ENCODE measurements at regions not wholly inside any gene's neighbourhood (a gene's known extent, or its start where the extent isn't known, plus 50 kb on each side); places are given as distances from the start of the nearest gene placed in this dataset.
A peak's percentile ranks its signal among the peaks of the same experiment; 100 is the strongest.
"Not testable (repeated sequence)": the region's sequence is repeated elsewhere in the genome, so short reads cannot be mapped to it uniquely, and the experiment has no call there.

DNA sequence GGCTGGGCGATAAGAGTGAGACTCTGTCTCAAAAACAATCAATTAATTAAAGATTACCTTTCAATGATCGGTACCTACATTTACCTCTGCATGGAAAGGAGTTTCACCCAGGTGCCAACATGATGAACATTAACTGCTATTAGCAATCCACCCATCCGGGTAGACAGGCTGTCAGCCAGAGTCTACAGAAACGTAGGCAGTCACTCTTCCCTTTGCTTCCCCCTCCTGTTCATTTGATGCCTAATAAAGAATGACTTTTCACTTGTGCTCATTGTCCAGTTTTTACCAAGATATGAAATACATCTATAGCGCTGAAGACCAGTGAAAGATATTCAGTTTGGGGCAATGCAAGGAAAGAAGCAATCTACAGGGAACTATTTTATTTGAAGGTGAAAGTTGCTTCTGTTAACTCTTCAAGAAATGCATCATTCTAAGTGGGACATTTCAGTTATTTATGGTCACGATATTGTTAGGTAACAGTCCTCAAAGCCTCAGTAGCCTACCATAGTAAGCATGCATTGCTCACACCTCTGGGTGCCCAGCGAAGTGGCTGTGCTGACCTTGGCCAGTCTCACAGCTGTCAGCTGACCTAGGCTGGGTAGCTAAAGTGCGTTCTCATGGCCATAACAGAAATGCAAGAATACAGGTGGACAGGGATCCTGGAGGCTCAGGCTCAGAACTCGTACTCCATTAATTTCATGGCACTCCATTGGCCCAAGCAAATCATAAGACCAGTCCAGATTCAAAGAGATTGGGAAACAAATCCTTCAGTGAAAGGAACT, 87.2 kb upstream of the DMRT1 start:
- no peak for DNase-seq (ENCODE audit: low read depth in 4 of 4, low spot score in 3 of 4)

DNA sequence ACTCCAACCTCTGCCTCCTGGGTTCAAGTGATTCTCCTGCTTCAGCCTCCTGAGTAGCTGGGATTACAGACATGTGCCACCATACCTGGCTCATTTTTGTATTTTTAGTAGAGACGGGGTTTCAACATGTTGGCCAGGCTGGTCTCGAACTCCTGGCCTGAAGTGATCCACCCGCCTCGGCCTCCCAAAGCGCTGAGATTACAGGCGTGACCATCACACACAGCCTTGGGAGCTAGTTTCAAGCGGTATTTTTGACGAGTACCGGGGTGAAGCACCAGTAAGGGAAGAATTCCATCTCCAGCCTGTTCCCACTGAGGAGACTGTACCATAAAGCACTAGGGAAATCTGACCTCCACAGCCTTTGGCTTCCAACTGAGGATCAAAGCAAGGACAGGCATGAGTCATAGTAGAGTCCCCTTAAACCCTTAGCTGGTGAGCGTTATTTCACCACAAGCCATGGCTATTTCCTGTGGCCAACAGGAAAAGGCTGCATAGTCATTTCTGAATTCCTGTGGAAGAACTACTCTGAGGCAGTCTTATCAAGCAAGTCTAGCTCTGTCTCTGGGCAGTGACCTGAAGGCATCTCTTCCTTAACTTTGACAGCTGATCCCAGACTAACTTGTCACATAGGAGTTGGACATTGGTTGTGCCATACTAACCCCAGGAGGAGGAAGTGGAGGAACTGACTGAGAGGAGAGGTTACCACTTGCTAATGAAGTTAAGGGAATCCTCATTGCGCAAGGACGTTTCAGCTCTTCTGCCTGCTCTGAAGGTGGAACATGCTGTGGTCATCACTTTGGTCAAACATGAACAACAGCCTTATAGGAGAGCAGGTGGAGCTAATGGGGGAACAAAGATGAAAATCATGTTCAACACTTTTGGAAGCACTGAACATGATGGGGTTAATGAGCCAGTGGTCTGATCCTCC, 85.8 kb upstream of the DMRT1 start:
- DNase-seq (ENCODE audit: low read depth in 4 of 4, low spot score in 3 of 4): no peak

DNA sequence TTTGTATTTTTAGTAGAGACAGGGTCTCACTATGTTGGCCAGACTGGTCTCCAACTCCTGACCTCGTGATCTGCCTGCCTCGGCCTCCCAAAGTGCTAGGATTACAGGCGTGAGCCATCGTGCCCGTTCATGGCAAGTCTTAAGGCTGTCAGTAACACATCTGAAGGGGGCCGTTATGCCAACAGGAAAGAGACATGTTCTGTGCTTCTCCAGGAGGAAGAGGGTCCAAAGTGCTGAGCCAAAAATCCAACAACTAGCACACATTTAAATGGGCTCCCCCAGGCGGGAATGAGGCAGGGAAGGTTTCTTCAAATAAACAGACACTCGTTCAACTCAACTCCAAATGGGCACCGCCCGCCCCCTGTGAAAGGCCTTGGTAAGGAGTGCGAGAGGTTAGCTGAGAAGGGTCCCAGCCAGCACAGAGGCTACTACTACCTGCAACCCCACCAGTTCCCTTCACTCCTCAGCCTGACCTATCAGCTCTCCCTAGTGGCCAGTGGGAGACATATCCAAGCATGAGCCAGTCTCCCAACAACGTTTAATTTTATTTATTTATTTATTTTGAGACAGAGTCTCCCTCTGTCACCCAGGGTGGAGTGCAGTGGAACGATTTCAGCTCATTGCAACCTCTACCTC, 84.1 kb upstream of the DMRT1 start:
- no peak for DNase-seq (ENCODE audit: low read depth in 4 of 4, low spot score in 3 of 4)

DNA sequence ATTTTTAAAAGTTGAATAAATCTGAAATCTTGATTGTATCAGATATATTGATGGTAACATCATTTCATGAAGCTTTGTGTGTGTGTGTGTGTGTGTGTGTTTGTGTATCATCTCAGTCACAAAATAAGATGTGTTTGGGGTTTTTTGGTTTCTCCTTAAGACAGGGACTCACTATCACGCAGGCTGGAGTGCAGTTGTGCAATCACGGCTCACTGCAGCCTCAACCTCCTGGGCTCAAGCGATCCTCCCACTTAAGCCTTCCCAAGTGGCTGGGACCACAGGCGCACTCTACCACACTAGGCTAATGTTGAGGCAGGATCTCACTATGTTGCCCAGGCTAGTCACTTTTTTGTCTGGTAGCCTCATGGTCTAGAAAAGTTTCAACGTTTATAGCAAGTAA, 83.4 kb upstream of the DMRT1 start:
- DNase-seq (ENCODE audit: low read depth in 4 of 4, low spot score in 3 of 4): no peak

DNA sequence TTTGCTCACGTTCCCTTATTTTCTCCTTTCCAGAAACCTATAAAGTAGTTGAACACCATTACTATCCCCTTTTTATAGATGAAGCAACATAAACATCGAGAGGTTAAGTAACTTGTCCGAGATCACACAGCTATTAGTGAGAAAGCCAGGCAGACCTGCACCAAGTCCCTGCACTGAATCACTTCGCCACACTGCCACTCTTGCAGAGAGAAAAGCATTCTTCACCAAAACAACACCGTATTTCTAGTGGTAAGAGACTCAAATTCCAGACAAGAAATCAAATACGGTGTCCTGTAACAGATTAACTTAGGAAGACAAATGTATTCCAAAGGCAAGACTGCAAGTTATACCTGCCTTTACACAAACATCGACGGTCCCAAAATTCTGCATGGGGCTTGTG, 82.0 kb upstream of the DMRT1 start:
- no peak for DNase-seq (ENCODE audit: low read depth in 4 of 4, low spot score in 3 of 4)

DNA sequence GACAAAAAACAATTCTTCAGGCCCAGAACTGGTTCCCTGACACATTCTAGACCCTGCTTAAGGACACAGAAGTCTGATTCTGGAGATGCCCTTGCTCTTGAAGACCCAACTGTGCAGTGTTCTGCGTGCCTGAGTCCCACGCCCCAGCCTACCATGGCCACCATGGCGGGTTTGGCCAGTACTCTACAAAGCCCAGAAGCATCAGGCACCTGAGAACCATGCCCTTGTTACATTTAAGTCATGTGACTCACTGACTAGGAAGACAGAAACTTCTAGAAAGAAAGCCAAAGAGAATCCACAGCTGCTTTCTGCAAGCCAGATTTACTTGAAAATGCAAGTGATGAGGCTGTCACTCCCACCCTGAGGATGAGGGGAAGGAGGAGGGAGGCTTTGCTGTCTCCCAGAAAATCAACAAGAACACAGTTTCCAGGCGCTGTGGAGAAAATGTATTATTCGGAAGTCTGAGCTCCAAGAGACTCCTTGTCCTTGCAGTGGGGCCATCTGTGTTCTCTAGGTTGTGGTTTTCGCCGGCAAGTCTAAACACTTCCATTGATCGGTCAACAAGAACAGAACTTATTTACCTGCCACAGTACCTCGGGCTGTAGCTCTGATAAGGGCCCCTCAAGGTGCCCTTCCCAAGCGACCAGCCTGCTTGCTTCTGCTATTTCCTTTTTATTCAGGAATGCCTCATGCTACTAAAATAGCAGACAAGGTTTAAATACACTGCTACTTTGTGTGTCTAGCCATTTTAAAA, 81.3 kb upstream of the DMRT1 start:
- DNase-seq (ENCODE audit: low read depth in 4 of 4, low spot score in 3 of 4): no peak

DNA sequence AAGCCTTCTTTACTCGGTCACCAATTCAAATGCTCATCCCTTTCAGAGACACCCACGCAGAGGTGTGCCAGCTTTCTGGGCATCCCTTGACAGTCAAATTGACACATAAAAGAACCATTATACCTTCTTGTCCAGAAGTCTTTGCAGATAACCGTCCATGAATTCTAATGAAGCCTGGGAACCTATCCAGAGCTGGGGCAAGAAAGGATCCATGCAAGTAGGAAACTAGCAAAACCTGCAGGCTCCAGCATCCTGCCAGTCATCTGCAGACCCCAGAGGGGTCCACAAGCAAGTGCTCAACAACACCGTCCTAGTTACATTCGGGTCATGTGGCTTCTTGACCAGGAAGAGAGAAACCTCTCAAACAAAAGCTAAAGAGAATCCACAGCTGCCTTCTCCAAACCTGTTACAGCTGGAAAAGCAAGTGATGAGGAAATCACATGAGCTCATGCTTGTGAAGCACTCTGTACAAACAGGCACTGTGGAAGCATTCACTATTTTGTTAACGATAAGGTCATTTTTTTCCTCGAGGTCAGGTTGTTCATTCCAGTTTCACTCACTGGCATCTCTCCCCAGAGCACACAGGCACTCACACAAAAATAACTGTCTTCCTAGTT, 80.2 kb upstream of the DMRT1 start:
- no peak for DNase-seq (ENCODE audit: low read depth in 4 of 4, low spot score in 3 of 4)

DNA sequence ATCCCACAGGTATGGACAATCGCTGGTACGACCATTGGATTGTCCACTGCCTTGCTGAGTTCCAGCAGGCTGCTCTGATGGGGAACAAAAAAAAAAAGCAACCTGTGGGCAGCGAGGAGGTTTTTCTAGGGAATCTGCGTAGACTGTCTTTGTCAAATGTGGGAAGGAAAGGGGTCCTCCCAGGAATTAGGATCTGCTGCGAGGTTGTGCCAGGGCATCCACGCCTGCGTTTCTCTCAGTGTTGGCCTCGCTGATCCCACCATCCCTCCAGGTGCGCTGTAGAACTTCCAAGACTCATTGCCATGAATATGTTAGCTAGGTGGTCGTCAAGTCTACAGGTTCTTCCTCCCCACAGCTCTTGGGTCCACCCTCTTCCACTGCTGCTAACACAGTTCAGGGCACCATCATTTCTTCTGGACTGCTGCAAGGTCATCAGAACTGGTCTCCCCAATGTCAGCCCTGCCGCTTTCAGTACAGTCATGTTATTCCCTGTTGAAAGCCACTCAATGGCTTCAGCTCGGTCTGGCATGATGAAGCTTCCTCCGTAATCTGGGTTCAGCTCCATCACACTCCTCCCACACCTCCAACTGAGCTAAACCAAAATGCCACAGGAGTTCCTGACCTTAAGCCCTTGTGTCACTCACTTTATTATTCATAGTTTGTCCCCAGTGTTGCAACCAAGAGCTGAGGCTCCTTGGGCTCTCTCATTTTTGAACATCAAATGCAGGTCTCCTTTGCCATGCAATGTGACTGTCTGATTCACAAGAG, 79.5 kb upstream of the DMRT1 start:
- no peak for DNase-seq (ENCODE audit: low read depth in 4 of 4, low spot score in 3 of 4)

DNA sequence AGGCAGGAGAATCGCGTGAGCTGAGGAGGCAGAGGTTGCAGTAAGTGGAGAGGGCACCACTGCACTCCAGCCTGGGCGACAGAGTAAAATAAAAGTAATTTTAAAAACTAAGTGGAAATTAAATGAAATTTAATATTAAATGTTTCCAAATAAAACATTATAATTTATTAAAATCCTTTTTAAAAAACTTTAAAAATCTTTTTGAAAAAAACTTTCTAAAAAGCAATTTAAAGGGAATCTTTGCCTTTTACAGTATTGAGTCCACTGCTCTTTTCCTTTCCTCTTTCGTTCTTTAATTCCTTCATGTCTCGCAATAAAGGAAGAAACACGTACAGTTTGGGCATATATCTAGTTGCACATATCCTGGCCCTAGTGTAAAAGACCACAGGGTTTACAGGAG, 77.8 kb upstream of the DMRT1 start:
- DNase-seq (ENCODE audit: low read depth in 4 of 4, low spot score in 3 of 4): no peak

DNA sequence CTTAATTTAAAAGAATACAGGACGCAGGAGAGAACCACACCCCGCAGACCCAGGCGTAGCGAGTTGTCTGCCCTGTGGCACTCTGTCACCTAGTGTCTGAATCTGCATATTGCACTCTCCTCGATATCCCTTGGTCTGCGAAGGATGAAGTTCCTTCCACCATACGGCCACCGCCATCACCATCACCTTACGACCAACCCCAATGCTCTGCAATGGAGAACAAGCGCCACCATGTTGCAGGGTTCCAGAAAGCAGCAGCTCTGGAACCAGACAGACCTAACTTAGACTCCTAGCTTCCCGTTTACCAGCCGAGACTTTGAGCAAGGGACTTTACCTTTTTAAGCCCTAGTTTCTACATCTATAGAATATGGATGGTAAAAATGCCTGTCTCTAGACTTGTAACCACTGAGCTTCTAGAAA, 77.4 kb upstream of the DMRT1 start:
- DNase-seq (ENCODE audit: low read depth in 4 of 4, low spot score in 3 of 4): peak in 3 of 4 donors; percentile 25 to 32 (median 26)

DNA sequence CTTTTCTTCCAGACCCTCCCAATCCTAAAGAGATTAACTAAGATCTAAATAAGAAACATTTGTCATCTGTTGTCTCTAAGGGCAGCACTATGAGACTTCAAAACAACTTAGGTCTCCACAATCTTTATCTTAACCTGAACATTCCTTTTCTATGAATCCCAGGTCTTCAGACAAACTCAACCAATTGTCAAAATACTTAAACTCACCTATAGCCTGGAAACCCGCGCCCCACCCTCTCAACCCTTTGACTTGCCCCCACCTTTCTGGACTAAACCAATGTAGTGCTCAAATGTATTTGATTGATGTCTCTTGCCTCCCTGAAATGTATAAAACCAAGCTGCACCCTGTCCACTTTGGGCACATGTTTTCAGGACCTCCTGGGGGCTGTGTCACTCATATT, 76.5 kb upstream of the DMRT1 start:
- DNase-seq (ENCODE audit: low read depth in 4 of 4, low spot score in 3 of 4): no peak

DNA sequence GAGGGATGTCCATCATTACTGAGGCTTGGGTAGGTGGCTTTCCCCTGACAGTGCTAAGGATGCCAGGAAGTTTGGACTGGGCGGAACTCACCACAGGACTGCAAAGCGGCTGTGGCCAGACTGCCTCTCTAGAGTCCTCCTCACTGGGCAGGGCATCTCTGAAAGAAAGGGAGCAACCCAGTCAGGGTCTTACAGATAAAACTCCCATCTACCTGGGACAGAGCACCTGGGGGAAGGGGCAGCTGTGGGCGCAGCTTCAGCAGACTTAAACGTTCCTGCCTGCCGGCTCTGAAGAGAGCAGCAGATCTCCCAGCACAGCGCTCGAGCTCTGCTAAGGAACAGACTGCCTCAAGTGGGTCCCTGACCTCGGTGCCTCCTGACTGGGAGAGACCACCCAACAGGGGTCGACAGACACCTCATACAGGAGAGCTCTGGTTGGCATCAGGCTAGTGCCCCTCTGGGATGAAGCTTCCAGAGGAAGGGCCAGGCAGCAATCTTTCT, 74.4 kb upstream of the DMRT1 start:
- not testable (repeated sequence) for DNase-seq (ENCODE audit: low read depth in 4 of 4, low spot score in 3 of 4)

DNA sequence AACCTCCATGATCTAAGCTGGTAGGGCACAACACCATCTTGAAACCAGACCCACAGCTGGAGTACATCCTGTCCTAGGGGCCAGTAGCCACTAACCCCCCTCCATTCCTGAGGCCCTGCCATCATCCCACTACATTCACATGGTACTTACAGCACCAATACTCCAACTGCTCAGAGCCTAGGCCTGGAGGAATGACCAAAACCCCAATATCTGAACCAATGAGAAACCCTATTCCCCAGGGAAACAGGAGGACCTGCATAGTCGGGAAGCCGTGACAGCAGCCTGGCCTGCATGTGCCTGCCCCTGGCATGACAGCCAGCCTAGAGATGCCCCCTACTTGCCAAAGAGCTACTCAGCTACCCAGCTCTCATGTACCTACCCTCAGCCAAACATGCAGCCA, 65.4 kb upstream of the DMRT1 start:
- no peak for DNase-seq (ENCODE audit: low read depth in 4 of 4, low spot score in 3 of 4)

DNA sequence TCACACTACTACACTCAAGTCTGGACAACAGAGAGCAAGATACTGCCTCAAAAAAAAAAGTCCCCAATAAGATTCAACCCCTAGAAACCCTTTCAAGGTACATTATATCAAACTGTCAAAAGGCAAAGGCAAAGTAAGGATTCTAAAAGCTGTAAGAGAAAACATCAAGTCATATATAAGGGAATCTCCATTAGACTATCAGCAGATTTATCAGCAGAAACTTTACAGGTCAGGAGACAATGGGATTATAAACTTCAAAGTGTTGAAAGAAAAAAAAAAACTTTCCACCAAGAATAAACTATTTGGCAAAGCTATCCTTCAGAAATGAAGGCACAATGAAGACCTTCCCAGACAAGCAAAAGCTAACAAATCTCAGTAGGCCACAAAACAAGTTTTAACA, 63.5 kb upstream of the DMRT1 start:
- DNase-seq (ENCODE audit: low read depth in 4 of 4, low spot score in 3 of 4): no peak

DNA sequence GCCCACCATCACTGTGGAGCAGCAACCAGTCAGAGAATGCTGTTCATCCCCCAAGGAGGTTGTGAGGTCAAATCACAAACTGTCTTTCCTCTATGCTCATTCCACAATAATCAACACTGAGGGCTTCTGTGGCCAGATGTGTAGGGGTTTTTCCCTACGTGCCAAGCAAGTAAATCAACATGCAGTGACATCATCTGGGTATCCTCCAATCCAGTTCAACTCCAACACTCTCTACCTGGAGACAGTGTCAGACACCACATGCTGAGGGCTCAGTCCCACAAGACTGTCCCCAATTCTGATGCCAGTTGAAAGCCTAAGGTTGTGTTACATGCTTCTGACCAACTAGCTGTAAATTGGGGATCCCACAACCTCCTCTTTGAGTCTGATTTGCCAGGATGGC, 57.3 kb upstream of the DMRT1 start:
- no peak for DNase-seq (ENCODE audit: low read depth in 4 of 4, low spot score in 3 of 4)

DNA sequence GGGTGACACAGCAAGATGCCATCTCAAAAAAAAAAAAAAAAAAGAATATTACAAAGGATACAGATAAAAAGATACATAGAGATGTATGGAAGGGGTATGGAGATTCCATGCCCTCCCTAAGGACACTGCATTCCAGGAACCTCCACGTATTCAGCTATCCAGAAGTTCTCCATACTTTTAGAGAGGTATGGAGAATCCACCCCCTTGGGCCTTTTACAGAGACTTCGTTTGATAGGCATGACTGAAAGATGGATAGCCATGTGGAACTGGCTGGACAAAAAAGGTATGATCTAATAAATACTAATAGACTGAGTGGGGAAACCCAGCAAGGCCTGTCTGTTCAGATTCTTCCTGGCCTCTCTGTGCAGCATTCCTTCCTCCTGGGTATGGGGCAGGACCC, 56.6 kb upstream of the DMRT1 start:
- no peak for DNase-seq (ENCODE audit: low read depth in 4 of 4, low spot score in 3 of 4)

DNA sequence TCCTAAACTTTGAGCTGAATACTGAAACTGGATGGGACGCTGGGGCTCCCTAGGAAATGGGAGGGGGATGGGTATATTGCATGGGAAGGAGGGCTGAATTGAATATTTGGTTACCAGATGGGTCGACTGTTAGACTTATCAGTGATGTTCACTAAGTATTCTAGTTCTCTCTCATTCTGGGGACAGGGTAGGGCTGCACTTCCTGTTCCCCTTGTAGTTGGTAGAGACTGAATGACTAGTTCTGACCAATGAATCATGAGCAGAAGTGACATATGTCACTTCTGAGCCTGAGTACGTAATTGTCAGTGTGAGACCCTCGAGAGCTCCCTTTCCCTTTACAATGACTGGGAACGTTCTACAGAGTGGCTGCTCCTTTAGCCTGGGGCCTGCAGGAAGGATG, 55.5 kb upstream of the DMRT1 start:
- DNase-seq (ENCODE audit: low read depth in 4 of 4, low spot score in 3 of 4): no peak

DNA sequence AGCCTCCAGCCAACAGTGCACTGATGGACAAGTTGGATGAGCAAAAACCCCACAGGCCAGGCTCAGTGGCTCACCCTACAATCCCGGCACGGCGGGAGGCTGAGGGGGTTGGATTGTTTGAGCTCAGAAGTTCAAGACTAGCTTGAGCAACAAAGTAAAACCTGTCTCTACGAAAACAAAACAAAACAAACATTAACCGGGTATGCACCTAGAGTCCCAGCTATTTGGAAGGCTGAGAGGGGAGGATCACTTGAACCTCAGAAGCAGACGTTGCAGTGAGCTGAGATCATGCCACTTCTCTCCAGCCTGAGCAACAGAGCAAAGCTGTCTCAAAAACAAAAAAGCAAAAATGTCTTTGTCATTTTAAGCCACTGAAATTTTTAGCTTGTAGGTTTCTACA, 55.1 kb upstream of the DMRT1 start:
- no peak for DNase-seq (ENCODE audit: low read depth in 4 of 4, low spot score in 3 of 4)

DNA sequence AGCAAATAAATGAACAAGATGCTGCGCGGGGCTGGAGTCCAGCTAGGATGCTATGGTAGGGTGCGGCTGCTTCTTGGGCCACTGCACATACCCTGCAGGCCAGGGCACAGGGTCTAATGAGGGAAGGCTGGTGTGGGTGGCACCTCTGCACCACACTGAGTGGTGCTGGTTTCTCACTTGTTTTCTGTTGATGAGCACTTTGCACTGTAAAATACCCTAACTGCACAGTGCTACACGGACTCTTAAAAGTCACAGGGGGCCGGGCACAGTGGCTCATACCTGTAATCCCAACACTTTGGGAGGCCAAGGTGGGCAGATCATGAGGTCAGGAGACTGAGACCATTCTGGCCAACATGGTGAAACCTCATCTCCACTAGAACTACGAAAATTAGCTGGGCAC, 52.7 kb upstream of the DMRT1 start:
- DNase-seq (ENCODE audit: low read depth in 4 of 4, low spot score in 3 of 4): no peak
